ENCODE measurements at regions not wholly inside any gene's neighbourhood (a gene's known extent, or its start where the extent isn't known, plus 50 kb on each side); places are given as distances from the start of the nearest gene placed in this dataset.

GRCh38 chr2:771538-771937 lies 94.3 kb upstream of the TMEM18 start:
- TF ChIP-seq, protein P1, sequence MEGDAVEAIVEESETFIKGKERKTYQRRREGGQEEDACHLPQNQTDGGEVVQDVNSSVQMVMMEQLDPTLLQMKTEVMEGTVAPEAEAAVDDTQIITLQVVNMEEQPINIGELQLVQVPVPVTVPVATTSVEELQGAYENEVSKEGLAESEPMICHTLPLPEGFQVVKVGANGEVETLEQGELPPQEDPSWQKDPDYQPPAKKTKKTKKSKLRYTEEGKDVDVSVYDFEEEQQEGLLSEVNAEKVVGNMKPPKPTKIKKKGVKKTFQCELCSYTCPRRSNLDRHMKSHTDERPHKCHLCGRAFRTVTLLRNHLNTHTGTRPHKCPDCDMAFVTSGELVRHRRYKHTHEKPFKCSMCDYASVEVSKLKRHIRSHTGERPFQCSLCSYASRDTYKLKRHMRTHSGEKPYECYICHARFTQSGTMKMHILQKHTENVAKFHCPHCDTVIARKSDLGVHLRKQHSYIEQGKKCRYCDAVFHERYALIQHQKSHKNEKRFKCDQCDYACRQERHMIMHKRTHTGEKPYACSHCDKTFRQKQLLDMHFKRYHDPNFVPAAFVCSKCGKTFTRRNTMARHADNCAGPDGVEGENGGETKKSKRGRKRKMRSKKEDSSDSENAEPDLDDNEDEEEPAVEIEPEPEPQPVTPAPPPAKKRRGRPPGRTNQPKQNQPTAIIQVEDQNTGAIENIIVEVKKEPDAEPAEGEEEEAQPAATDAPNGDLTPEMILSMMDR (conservative IDR thresholded peaks at IDR 0.05; ENCODE audit: low read length) = no peak
- no peak for DNase-seq (ENCODE audit: low read depth)
- no peak overlapping the region for H3K4me3 ChIP-seq (ENCODE audit: low read length)

DNA sequence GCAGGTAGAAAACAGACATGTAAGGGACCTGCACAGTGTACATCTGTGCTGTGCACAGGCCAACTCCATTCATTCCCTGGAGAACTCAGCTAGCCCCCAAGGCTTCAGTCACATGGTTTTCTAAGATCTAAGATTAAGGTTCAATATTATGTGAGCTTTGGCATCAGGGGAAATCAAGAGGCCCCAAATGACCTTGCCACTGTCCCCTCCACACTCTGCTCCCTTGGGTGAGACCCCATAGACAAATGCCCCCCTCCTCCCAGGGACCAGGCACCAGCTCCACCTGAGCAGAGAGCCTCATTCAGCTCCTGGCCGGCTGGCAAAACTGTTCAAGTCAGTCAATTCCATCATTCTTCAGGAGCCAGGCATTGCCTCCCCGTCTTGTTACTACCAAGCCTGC lies 93.6 kb upstream of the TMEM18 start:
- DNase-seq (ENCODE audit: low read depth) = no peak
- TF ChIP-seq, protein P1 (conservative IDR thresholded peaks at IDR 0.05; ENCODE audit: low read length) = no peak
- no peak overlapping the region for H3K4me3 ChIP-seq (ENCODE audit: low read length)

DNA sequence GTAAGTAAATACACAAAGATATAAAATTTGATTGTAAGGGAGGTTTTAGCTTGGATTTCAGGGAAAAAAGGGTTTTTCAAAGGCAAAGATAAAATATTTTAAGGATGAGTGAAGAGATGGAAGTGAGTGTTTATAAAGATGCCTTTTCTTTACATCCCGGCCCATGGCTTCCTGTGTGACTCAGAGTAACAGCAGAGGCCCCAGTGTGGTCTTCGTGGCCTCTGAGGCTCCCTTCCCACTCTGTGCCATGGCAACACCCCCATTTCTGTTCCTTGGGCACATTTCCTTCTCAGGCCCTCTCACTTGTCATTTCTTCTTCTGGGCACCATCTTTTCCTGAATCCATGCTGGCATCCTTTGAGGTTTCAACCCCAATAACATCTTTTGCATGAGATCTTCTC lies 92.6 kb upstream of the TMEM18 start:
- no peak for DNase-seq (ENCODE audit: low read depth)
- H3K4me3 ChIP-seq (ENCODE audit: low read length) = no peak overlapping the region
- TF ChIP-seq, protein P1 (conservative IDR thresholded peaks at IDR 0.05; ENCODE audit: low read length) = no peak

- no peak for DNase-seq (ENCODE audit: low read depth)
- TF ChIP-seq, protein P1 (conservative IDR thresholded peaks at IDR 0.05; ENCODE audit: low read length) = no peak
Observed at GRCh38 chr2:768451-768850, 91.2 kb upstream of the TMEM18 start.

GRCh38 chr2:767944-768343 lies 90.7 kb upstream of the TMEM18 start:
- no peak overlapping the region for H3K4me3 ChIP-seq (ENCODE audit: low read length)
- TF ChIP-seq, protein P1 (conservative IDR thresholded peaks at IDR 0.05; ENCODE audit: low read length) = no peak
- no peak for DNase-seq (ENCODE audit: low read depth)

More at GRCh38 chr2:768451-768850, 91.2 kb upstream of the TMEM18 start:
- no peak overlapping the region for H3K4me3 ChIP-seq (ENCODE audit: low read length)

DNA sequence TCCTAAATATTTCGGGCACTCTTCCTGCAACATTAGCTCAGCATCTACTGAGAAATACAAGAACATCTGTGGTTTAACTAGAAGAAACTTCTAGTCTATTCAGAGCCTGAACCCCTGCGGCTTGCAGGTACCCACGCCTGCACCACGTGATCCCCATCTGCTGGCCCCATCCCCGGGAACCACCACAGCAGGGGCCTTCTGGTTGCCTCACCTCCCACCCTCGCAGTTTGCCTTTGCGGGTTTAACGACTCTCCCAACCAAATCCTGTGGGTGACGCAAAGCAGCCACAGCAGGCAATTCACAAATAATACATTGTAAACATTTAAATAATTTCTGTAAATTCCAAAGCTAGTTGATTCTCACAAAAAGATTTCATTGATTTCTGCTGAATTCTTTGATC lies 90.2 kb upstream of the TMEM18 start:
- H3K4me3 ChIP-seq (ENCODE audit: low read length) = no peak overlapping the region
- DNase-seq (ENCODE audit: low read depth) = no peak
- TF ChIP-seq, protein P1 (conservative IDR thresholded peaks at IDR 0.05; ENCODE audit: low read length) = no peak

DNA sequence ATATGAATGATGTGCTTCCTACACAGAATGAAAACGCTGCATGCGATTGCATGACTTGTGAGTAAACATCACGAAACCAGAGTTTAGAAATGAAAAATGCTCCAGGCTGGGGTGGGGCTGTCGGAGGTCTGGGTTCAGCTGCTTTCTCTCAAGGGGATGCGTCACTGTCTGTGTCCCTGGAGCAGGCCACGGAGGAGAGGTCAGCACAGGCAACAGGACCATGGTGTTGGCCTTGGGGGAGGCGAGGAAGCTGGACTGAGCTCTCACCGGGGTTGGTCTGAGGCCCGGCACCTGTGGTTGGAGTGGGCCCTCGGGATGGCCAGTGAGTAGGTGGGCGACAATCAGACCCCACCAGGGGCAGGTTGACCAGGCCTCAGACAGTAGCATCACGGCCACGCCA lies 89.0 kb upstream of the TMEM18 start:
- TF ChIP-seq, protein P1 (conservative IDR thresholded peaks at IDR 0.05; ENCODE audit: low read length) = no peak
- no peak for DNase-seq (ENCODE audit: low read depth)
- H3K4me3 ChIP-seq (ENCODE audit: low read length) = no peak overlapping the region
